SJSA1 (cell line): ENCODE measurements at regions not wholly inside any gene's neighbourhood (a gene's known extent, or its start where the extent isn't known, plus 50 kb on each side); places are given as distances from the start of the nearest gene placed in this dataset.
"Not testable (repeated sequence)": the region's sequence is repeated elsewhere in the genome, so short reads cannot be mapped to it uniquely, and the experiment has no call there.

Experiments used
- DNase-seq, 2 experiments: peaks; one replicate each; pipeline ENCODE4 v3.0.0-alpha.2; 2015 to 2020; ENCODE audit warnings: low spot score in 2 of 2, low read depth in 1 of 2
- H3K27ac ChIP-seq: fragments of 250-450 bp; sonication (Bioruptor Pico); 2 replicates; pipeline ENCODE4 v1.5.1; 2020; ENCODE audit warnings: mild to moderate bottlenecking, moderate library complexity
- H3K27me3 ChIP-seq: fragments of 250-450 bp; sonication (Bioruptor Pico); replicated peaks from 2 replicates; pipeline ENCODE4 v1.5.1; 2020; ENCODE audit warnings: mild to moderate bottlenecking, moderate library complexity
- H3K36me3 ChIP-seq: fragments of 250-450 bp; sonication (Bioruptor Pico); 2 replicates; pipeline ENCODE4 v1.5.1; 2020; ENCODE audit warnings: mild to moderate bottlenecking
- H3K4me1 ChIP-seq: fragments of 250-450 bp; sonication (Bioruptor Pico); replicated peaks from 2 replicates; pipeline ENCODE4 v1.6.1; 2021; ENCODE audit warnings: mild to moderate bottlenecking
- H3K4me3 ChIP-seq: fragments of 250-450 bp; sonication (Bioruptor Pico); 2 replicates; pipeline ENCODE4 v1.5.1; 2020; ENCODE audit warnings: mild to moderate bottlenecking
- H3K9me3 ChIP-seq: fragments of 250-450 bp; sonication (Bioruptor Pico); replicated peaks from 2 replicates; pipeline ENCODE4 v1.5.1; 2020; ENCODE audit warnings: mild to moderate bottlenecking

GRCh38 chr5:136458481-136458880, 93.1 kb upstream of the TRPC7 start:
- Histone ChIP-seq H3K9me3 (no peaks in the 10 kb centered on the region), H3K27ac (no peak overlapping the region), H3K36me3 (no peaks in the 10 kb centered on the region), H3K27me3 (no peaks in the 10 kb centered on the region), H3K4me1 (no peaks in the 10 kb centered on the region), H3K4me3 (no peak overlapping the region)
- no peak for DNase-seq

DNA sequence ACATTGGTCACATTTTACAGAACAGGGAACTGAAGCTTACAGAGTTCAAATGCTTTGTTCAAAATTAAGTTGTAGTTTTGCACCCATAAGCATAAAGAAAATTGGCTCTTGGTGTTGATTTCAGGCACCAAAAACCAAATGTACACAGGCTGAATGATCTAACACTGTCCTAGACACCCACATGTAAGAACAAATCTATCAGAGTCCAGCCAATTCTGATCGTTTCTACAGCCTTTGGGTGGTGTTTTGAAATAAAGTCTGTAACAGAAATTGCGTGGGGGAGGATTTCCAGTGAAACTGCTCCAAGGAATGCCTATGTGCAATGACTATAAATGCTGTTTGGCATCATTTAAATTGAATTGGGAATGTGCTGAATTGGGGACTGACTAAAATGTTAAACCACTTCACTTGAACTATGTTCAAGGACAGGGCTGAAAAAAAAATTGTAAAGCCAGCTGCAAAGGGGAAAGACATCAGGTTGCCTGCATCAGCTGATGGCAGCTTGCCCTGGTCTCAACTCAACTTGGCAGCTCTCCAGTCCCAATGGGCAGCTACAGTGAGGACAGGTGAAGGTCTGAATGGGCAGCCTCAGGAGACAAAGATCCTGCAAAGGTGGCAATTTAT, 92.2 kb upstream of the TRPC7 start:
- no peaks in the 10 kb centered on the region for H3K4me1 ChIP-seq
- H3K9me3 ChIP-seq = no peaks in the 10 kb centered on the region
- H3K27me3 ChIP-seq = no peaks in the 10 kb centered on the region
- H3K36me3 ChIP-seq = no peaks in the 10 kb centered on the region
- H3K4me3 ChIP-seq = no peak overlapping the region
- DNase-seq = no peak
- H3K27ac ChIP-seq = no peak overlapping the region

DNA sequence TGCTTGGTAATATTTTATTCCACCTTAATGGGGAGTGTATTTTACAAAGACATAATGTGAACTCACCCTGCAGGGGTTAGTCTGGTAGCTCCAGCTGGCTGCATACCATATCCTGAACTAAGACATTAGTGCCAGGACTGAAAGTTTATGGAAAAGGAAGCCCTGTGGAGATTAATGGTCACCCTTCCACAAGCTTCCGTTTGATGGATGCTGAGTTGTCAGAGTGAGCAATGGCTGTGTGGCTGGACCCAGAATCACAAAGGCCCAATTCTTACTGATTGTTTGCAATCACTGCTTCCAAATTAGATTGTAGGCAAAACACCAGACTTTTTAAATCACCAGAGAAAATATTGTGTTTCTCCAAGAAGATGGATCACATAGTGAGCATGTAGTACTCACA, 90.1 kb upstream of the TRPC7 start:
- H3K27me3 ChIP-seq = no peaks in the 10 kb centered on the region
- no peaks in the 10 kb centered on the region for H3K36me3 ChIP-seq
- DNase-seq = no peak
- H3K4me1 ChIP-seq = no peaks in the 10 kb centered on the region
- H3K9me3 ChIP-seq = no peaks in the 10 kb centered on the region
- no peak overlapping the region for H3K4me3 ChIP-seq
- no peak overlapping the region for H3K27ac ChIP-seq

DNA sequence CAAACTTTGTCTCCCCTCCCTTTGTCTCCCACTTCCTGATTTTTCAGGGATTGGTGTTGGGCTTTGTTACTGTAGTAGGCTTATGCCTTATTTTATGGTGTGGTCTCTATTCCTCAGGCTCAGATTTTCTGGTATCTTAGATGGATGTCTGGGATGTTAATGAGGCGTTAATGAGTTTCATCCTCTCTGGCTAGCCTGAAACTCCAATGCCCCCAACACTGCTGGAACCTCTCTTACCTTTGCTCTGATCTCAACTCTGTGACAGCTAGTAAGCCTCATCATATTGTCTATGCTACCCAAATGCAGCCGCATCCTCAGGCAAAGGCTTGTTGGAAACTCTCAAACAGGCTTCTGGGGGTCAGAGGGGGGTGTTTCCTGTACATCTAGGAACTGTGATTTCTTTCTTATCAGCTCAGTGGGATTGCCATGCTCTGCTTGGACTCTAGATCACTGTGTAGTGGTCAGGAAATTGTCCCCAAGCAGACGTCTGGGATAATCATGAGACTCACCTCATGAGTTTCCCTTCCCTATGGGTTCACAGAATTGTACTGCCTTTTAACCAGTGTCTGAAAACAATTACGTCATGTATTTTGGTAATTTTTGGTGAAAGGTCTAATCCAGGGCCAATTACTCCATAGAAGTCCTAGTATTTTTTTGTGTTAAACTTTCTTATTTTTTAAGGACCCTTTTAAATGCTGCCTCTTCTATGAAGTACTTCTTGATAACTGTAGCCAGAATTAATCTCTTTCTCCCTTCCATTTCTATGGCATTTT, 88.8 kb upstream of the TRPC7 start:
- Histone ChIP-seq H3K27ac (no peak overlapping the region), H3K9me3 (no peaks in the 10 kb centered on the region), H3K36me3 (no peaks in the 10 kb centered on the region), H3K27me3 (no peaks in the 10 kb centered on the region), H3K4me3 (no peak overlapping the region), H3K4me1 (no peaks in the 10 kb centered on the region)
- no peak for DNase-seq

- Histone ChIP-seq H3K4me1 (no peaks in the 10 kb centered on the region), H3K36me3 (no peaks in the 10 kb centered on the region), H3K4me3 (no peak overlapping the region), H3K27ac (no peak overlapping the region), H3K9me3 (no peaks in the 10 kb centered on the region), H3K27me3 (no peaks in the 10 kb centered on the region)
- DNase-seq = no peak
These were observed 87.9 kb upstream of the TRPC7 start for GRCh38 chr5:136453199-136453598.

GRCh38 chr5:136447576-136447975, 82.2 kb upstream of the TRPC7 start:
- DNase-seq, H3K4me1 ChIP-seq, H3K27me3 ChIP-seq, H3K9me3 ChIP-seq, H3K27ac ChIP-seq, H3K4me3 ChIP-seq, H3K36me3 ChIP-seq: not testable (repeated sequence)

DNA sequence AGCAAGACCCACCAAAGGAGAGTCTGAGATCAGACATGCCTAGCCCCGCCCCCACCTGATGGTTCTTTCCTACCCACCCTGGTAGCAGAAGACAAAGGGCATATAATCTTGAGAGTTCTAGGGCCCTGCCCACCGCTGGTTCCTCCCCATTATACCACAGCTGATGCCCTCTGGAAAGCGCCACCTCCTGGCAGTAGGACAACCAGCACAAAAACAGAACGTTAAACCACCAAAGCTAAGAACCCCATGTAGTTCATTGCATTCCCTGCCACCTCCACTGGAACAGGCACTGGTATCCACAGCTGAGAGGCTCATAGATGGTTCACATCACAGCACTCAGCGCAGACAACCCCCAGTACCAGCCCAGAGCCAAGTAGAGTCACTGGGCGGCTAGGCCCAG, 81.2 kb upstream of the TRPC7 start:
- Histone ChIP-seq H3K4me1 (no peaks in the 10 kb centered on the region), H3K27me3 (no peaks in the 10 kb centered on the region), H3K9me3 (no peaks in the 10 kb centered on the region), H3K36me3 (no peaks in the 10 kb centered on the region), H3K27ac (no peak overlapping the region), H3K4me3 (no peak overlapping the region)
- no peak for DNase-seq

DNA sequence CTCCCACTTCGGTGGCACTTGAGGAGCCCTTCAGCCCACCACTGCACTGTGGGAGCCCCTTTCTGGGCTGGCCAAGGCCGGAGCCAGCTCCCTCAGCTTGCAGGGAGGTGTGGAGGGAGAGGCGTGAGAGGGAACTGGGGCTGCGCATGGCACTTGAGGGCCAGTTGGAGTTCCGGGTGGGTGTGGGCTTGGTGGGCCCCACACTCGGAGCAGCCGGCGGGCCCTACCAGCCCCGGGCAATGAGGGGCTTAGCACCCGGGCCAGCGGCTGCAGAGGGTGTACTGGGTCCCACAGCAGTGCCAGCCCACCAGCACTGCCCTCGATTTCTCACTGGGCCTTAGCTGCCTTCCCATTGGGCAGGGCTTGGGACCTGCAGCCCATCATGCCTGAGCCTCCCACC, 78.8 kb upstream of the TRPC7 start:
- H3K27ac ChIP-seq, H3K9me3 ChIP-seq, H3K27me3 ChIP-seq, DNase-seq, H3K4me1 ChIP-seq, H3K36me3 ChIP-seq, H3K4me3 ChIP-seq: not testable (repeated sequence)

- H3K27ac ChIP-seq = no peak overlapping the region
- no peaks in the 10 kb centered on the region for H3K27me3 ChIP-seq
- no peak overlapping the region for H3K4me3 ChIP-seq
- no peak for DNase-seq
- H3K9me3 ChIP-seq = no peaks in the 10 kb centered on the region
- no peaks in the 10 kb centered on the region for H3K4me1 ChIP-seq
- H3K36me3 ChIP-seq = no peaks in the 10 kb centered on the region
These were observed 74.0 kb upstream of the TRPC7 start for GRCh38 chr5:136439367-136439766.

DNA sequence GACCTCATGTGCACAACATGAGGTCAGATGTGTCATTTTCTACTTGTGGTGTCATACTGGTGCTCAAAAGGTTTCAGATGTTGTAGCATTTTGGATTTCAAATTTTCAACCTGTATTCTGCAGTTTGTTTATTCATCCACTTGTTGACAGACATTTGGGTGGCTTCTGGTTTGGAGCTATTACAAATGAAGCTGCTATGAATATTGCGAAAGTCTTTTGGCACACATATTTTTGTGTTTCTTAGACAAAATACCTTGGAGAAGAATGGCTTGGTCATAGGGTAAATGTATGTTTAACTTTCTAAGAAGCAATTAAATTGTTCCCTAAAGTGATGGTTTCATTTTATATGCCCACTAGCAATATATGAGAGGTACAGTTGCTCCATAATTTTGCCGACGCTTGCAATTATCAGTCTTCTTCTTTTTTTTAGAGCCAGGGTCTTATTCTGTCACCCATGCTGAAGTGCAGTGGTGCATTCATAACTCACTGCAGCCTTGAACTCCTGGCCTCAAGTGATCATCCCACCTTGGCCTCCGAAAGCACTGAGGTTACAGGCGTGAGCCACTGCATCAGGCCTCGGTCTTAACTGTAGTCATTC, 70.7 kb upstream of the TRPC7 start:
- no peaks in the 10 kb centered on the region for H3K4me1 ChIP-seq
- no peaks in the 10 kb centered on the region for H3K9me3 ChIP-seq
- no peaks in the 10 kb centered on the region for H3K27me3 ChIP-seq
- no peak overlapping the region for H3K4me3 ChIP-seq
- no peaks in the 10 kb centered on the region for H3K36me3 ChIP-seq
- DNase-seq = no peak
- H3K27ac ChIP-seq = no peak overlapping the region

- Histone ChIP-seq H3K27ac (no peak overlapping the region), H3K9me3 (no peaks in the 10 kb centered on the region), H3K4me1 (no peaks in the 10 kb centered on the region), H3K4me3 (no peak overlapping the region), H3K36me3 (no peaks in the 10 kb centered on the region), H3K27me3 (no peaks in the 10 kb centered on the region)
- DNase-seq = no peak
These were observed 69.5 kb upstream of the TRPC7 start for GRCh38 chr5:136434795-136435194.

- no peak for DNase-seq
- Histone ChIP-seq H3K36me3 (no peaks in the 10 kb centered on the region), H3K9me3 (no peaks in the 10 kb centered on the region)
These were observed 67.4 kb upstream of the TRPC7 start for GRCh38 chr5:136432705-136433104.

GRCh38 chr5:136430081-136430480, 64.7 kb upstream of the TRPC7 start:
- no peak for DNase-seq
- Histone ChIP-seq H3K36me3 (no peaks in the 10 kb centered on the region), H3K4me3 (no peak overlapping the region), H3K4me1 (no peaks in the 10 kb centered on the region), H3K27ac (no peak overlapping the region), H3K27me3 (no peaks in the 10 kb centered on the region; the same call in 1 of the 2 replicates), H3K9me3 (no peaks in the 10 kb centered on the region)

More at GRCh38 chr5:136432705-136433104, 67.4 kb upstream of the TRPC7 start:
- H3K4me3 ChIP-seq = no peak overlapping the region
- H3K4me1 ChIP-seq = no peaks in the 10 kb centered on the region
- no peaks in the 10 kb centered on the region for H3K27me3 ChIP-seq
- no peak overlapping the region for H3K27ac ChIP-seq

DNA sequence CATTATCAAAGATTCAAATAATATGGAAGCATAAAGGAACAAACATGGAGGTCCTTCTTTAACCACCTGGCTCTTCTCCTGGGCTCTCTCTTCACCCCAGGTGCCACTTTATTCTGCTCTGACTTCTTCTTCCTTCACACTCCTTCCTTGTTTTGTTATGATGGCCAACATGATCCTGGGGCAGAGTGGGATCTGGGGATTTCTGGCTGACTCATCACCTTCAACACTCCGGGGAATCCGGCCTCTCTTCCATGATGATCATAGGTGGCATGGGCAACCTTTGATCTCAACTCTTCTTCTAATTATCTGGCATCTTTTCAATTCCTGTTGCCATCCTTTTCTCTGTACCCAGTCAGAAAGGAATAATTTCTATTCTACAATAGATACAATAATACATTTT, 62.1 kb upstream of the TRPC7 start:
- Histone ChIP-seq H3K36me3 (no peaks in the 10 kb centered on the region), H3K27ac (no peak overlapping the region), H3K9me3 (no peaks in the 10 kb centered on the region), H3K27me3 (peaks cover 1% of the 10 kb centered on the region; the same call in 1 of the 2 replicates), H3K4me3 (no peak overlapping the region), H3K4me1 (no peaks in the 10 kb centered on the region)
- no peak for DNase-seq
